Smooth muscle cell (in vitro differentiated cells): ENCODE measurements at regions not wholly inside any gene's neighbourhood (a gene's known extent, or its start where the extent isn't known, plus 50 kb on each side); places are given as distances from the start of the nearest gene placed in this dataset.
A peak's percentile ranks its signal among the peaks of the same experiment; 100 is the strongest.
"Not testable (repeated sequence)": the region's sequence is repeated elsewhere in the genome, so short reads cannot be mapped to it uniquely, and the experiment has no call there.

Experiments used
- DNase-seq: peaks from one replicate; lab custom pipeline; 2025; ENCODE audit not compliant: unreplicated experiment; lab: John Stamatoyannopoulos, UW
- H2AFZ ChIP-seq: fragments of 200-600 bp; sonication (generic); 2 replicates; pipeline ENCODE4 v1.6.0; 2016; ENCODE audit warnings: antibody characterized with exemption, low read depth, mild to moderate bottlenecking
- H3F3A ChIP-seq: fragments of 200-600 bp; sonication (generic); 2 replicates; pipeline ENCODE4 v1.6.0; 2017; ENCODE audit warnings: antibody characterized with exemption, low read depth
- H3K27ac ChIP-seq: fragments of 200-600 bp; sonication (generic); 2 replicates; pipeline ENCODE4 v1.5.1; 2016; ENCODE audit warnings: low read depth, mild to moderate bottlenecking
- H3K27me3 ChIP-seq: fragments of 200-600 bp; sonication (generic); 2 replicates; pipeline ENCODE4 v1.6.1; 2016; ENCODE audit warnings: low read depth, mild to moderate bottlenecking
- H3K36me3 ChIP-seq: fragments of 200-600 bp; sonication (generic); 2 replicates; pipeline ENCODE4 v1.5.1; 2016; ENCODE audit warnings: low read depth
- H3K4me1 ChIP-seq: fragments of 200-600 bp; sonication (generic); 2 replicates; pipeline ENCODE4 v1.5.1; 2016; ENCODE audit warnings: low read depth
- H3K4me2 ChIP-seq: fragments of 200-600 bp; sonication (generic); 2 replicates; pipeline ENCODE4 v1.6.0; 2016; ENCODE audit warnings: mild to moderate bottlenecking
- H3K4me3 ChIP-seq: fragments of 200-600 bp; sonication (generic); 2 replicates; pipeline ENCODE4 v1.5.1; 2016; ENCODE audit warnings: mild to moderate bottlenecking
- H3K79me2 ChIP-seq: fragments of 200-600 bp; sonication (generic); 2 replicates; pipeline ENCODE4 v1.6.0; 2016; ENCODE audit warnings: low read depth, mild to moderate bottlenecking
- H3K9ac ChIP-seq: fragments of 200-600 bp; sonication (generic); 2 replicates; pipeline ENCODE4 v1.6.0; 2016; ENCODE audit warnings: low read depth
- H3K9me3 ChIP-seq: fragments of 200-600 bp; sonication (generic); replicated peaks from 2 replicates; pipeline ENCODE4 v1.5.1; 2016; ENCODE audit warnings: low read depth
- H4K20me1 ChIP-seq: fragments of 200-600 bp; sonication (generic); 2 replicates; pipeline ENCODE4 v1.6.0; 2016; ENCODE audit warnings: low read depth
- CTCF ChIP-seq: fragments of 200-600 bp; sonication (generic); IDR thresholded peaks from 2 replicates; pipeline ENCODE4 v1.5.1; 2017; ENCODE audit warnings: borderline replicate concordance, mild to moderate bottlenecking, antibody characterized with exemption; ENCODE audit not compliant: insufficient read depth, poor library complexity, severe bottlenecking
- WGBS: methylation state at CpG from one replicate; pipeline ENCODE4 v1.1.7; 2016; ENCODE audit warnings: low lambda C conversion rate; 5-methylcytosine and 5-hydroxymethylcytosine counted together

- not testable (repeated sequence) for DNase-seq, H3K36me3 ChIP-seq, H3K27me3 ChIP-seq, H3K9me3 ChIP-seq, H3F3A ChIP-seq, H3K4me3 ChIP-seq, H4K20me1 ChIP-seq, H2AFZ ChIP-seq, H3K9ac ChIP-seq, H3K4me1 ChIP-seq, H3K79me2 ChIP-seq, H3K4me2 ChIP-seq, H3K27ac ChIP-seq
- 95% methylated on average over 2 of the region's 2 CpGs for WGBS
Measured at GRCh38 chr3:48101301-48101650, 85.1 kb upstream of the MAP4 start.

GRCh38 chr3:48092270-48092669, 76.1 kb upstream of the MAP4 start:
- Histone ChIP-seq H3K9me3 (no peaks in the 10 kb centered on the region), H3K9ac (no peak overlapping the region), H3K27me3 (no peaks in the 10 kb centered on the region), H4K20me1 (peaks cover 4% of the 10 kb centered on the region), H3K4me1 (peaks cover 9% of the 10 kb centered on the region), H3K79me2 (peaks cover 10% of the 10 kb centered on the region), H3K27ac (no peak overlapping the region), H3K4me3 (no peak overlapping the region), H2AFZ (no peak overlapping the region), H3K4me2 (no peak overlapping the region), H3F3A (no peaks in the 10 kb centered on the region), H3K36me3 (no peaks in the 10 kb centered on the region)
- TF ChIP-seq CTCF = no peak
- no peak for DNase-seq
- 42% methylated on average over 2 of the region's 2 CpGs for WGBS

GRCh38 chr3:48090166-48090939, 74.1 kb upstream of the MAP4 start:
- Histone ChIP-seq H3K4me2 (peak overlapping the region; percentile 87), H2AFZ (no peak overlapping the region)

More at GRCh38 chr3:48090166-48090939, 74.1 kb upstream of the MAP4 start:
- Histone ChIP-seq H3K79me2 (peaks cover 28% of the 10 kb centered on the region), H3K27ac (peak overlapping the region; percentile 95), H3F3A (no peaks in the 10 kb centered on the region), H3K9ac (no peak overlapping the region), H3K4me3 (no peak overlapping the region), H3K4me1 (peaks cover 17% of the 10 kb centered on the region), H3K9me3 (no peaks in the 10 kb centered on the region), H3K36me3 (no peaks in the 10 kb centered on the region), H4K20me1 (peaks cover 24% of the 10 kb centered on the region), H3K27me3 (no peaks in the 10 kb centered on the region)
- no peak for DNase-seq
- 80% methylated on average over 19 of the region's 19 CpGs for WGBS
- no peak for TF ChIP-seq CTCF
